ENCODE measurements at regions not wholly inside any gene's neighbourhood (a gene's known extent, or its start where the extent isn't known, plus 50 kb on each side); places are given as distances from the start of the nearest gene placed in this dataset.
A peak's percentile ranks its signal among the peaks of the same experiment; 100 is the strongest.

- TF ChIP-seq PCBP2 (IDR thresholded peaks at IDR 0.05; ENCODE audit: low read depth, low read length, poor library complexity, severe bottlenecking) (no peak), HINFP (tag; conservative IDR thresholded peaks at IDR 0.05; ENCODE audit: low read depth) (no peak), ZNF280B (CRISPR knock-in tag; IDR thresholded peaks at IDR 0.05) (no peak), ZNF232 (CRISPR knock-in tag; IDR thresholded peaks at IDR 0.05) (no peak), MEIS2 (IDR thresholded peaks at IDR 0.05; ENCODE audit: partially characterized antibody) (no peak)
Observed at GRCh38 chr2:12964904-12965539, 248.3 kb downstream of the TRIB2 start (continued).

GRCh38 chr2:12965540-12966269 is 249.0 kb downstream of the TRIB2 start:
- Histone ChIP-seq H3K9me3 (replicated peaks; ENCODE audit: control insufficient read depth, insufficient read depth, low read depth, low read length) (no peaks in the 10 kb centered on the region), H3K36me3 (ENCODE audit: control insufficient read depth, insufficient read depth, low read length) (no peaks in the 10 kb centered on the region), H3K4me3 (no peak overlapping the region), H3K4me2 (ENCODE audit: insufficient read depth, low read length) (no peak overlapping the region), H3K4me1 (replicated peaks in 1 of 2; ENCODE audit: control insufficient read depth in 2 of 2, insufficient read depth in 2 of 2, low read length in 2 of 2) (peaks cover 8 to 34% of the 10 kb centered on the region in 2 experiments), H4K20me1 (replicated peaks; ENCODE audit: control insufficient read depth, insufficient read depth, low read length) (no peaks in the 10 kb centered on the region), H3K27ac (ENCODE audit: extremely low read depth, low read depth, low read length) (peak overlapping the region; percentile 85), H3K9ac (ENCODE audit: insufficient read depth in 1 of 2, low read depth in 2 of 2, low read length in 2 of 2) (peak overlapping the region in 1 of 2 experiments; percentile 52; a peak in 2 of 4 replicates), H3K79me2 (ENCODE audit: control insufficient read depth, insufficient read depth, low read length) (no peaks in the 10 kb centered on the region), H3K9me1 (ENCODE audit: control insufficient read depth, insufficient read depth, low read length) (no peaks in the 10 kb centered on the region), H2AFZ (ENCODE audit: low read depth, low read length) (peak overlapping the region; percentile 37; the same call in 1 of the 2 replicates), H3K27me3 (ENCODE audit: control insufficient read depth in 2 of 2, insufficient read depth in 2 of 2, low read length in 2 of 2) (no peaks in the 10 kb centered on the region)
- in situ Hi-C loops (cut with MboI) (no loop called here), intact Hi-C loops (cut with micrococcal nuclease) (no loop called here)
- peak; percentile 66 to 87 (median 72) for DNase-seq (ENCODE audit: extremely low read depth in 1 of 4, low spot score in 3 of 4)
- FAIRE-seq: peak; percentile 89
- POLR2A ChIA-PET: interaction anchor here (1.0 kb wide), 1 partner anchor 14 kb away, joined by 4 read pairs; no protein-coding TSS in a partner anchor
- BruUV-seq (replicated peaks): no TSS peak
- CTCF ChIA-PET (ENCODE audit: low intra/inter-chr PET ratio): no interaction called here
- peak; percentile 95 for ATAC-seq
- peak; percentile 84 for TF ChIP-seq ZNF384 (IDR thresholded peaks at IDR 0.05; ENCODE audit: low read depth, low read length)
- peak; percentile 65; the same call in 1 of the 2 replicates for TF ChIP-seq MAFF (IDR thresholded peaks at IDR 0.05; ENCODE audit: low read length)
- peak; percentile 58; the same call in 1 of the 2 replicates for TF ChIP-seq SOX6 (IDR thresholded peaks at IDR 0.05)
- TF ChIP-seq ZNF512 (tag; IDR thresholded peaks at IDR 0.05): no peak
- TF ChIP-seq ZNF280B (CRISPR knock-in tag; IDR thresholded peaks at IDR 0.05): no peak
- TF ChIP-seq JUNB (CRISPR knock-in tag; conservative IDR thresholded peaks at IDR 0.05): peak; percentile 98
